ENCODE measurements at regions not wholly inside any gene's neighbourhood (a gene's known extent, or its start where the extent isn't known, plus 50 kb on each side); places are given as distances from the start of the nearest gene placed in this dataset.
A peak's percentile ranks its signal among the peaks of the same experiment; 100 is the strongest.

DNA sequence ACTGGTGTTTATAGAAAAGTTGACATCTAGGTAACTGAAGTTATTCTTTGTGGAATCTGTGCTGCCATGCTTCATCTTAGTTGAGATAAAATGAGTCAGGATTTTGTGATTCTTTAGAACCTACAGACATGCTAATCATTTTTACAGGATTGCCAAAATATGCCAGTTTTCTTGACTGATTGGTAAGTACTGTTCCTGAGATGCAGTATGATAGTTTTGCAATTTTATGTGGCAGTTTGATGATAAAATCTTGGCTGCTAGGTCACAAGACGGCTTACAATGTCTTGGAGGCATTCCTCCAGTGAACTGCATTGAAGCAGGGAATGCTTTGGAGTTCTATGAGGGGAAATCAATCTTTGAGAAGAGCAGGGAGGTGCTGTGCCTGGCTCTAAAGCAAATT lies 104.4 kb upstream of the ESX1 start:
- H3K4me1 ChIP-seq: no peaks in the 10 kb centered on the region
- peaks cover 3% of the 10 kb centered on the region for H3K27me3 Mint-ChIP-seq (ENCODE audit: insufficient read depth, low read depth)
- H3K9me3 Mint-ChIP-seq: peaks cover 5% of the 10 kb centered on the region
- no peaks in the 10 kb centered on the region for H3K36me3 Mint-ChIP-seq
- no peaks in the 10 kb centered on the region for H3K79me2 ChIP-seq (ENCODE audit: low read depth)
- H3K4me3 ChIP-seq: no peak overlapping the region
- no peak overlapping the region for H3K9ac ChIP-seq
- no peaks in the 10 kb centered on the region for H3K27me3 ChIP-seq
- no peaks in the 10 kb centered on the region for H3F3A ChIP-seq (ENCODE audit: low read depth)
- no peaks in the 10 kb centered on the region for H3K9me3 ChIP-seq (ENCODE audit: low read depth)
- H3K36me3 ChIP-seq: no peaks in the 10 kb centered on the region
- no peak overlapping the region for H3K27ac ChIP-seq
- TF ChIP-seq EZH2 (IDR thresholded peaks at IDR 0.05): no peak
- no peak overlapping the region for H2AFZ ChIP-seq (replicated peaks)
- H3K27ac Mint-ChIP-seq: no peak overlapping the region
- H3K4me2 ChIP-seq: no peak overlapping the region
- DNase-seq (ENCODE audit: low spot score): no peak
- H3K4me3 Mint-ChIP-seq: no peak overlapping the region
- no peaks in the 10 kb centered on the region for H4K20me1 ChIP-seq (ENCODE audit: low read depth)
- no peaks in the 10 kb centered on the region for H3K4me1 Mint-ChIP-seq

DNA sequence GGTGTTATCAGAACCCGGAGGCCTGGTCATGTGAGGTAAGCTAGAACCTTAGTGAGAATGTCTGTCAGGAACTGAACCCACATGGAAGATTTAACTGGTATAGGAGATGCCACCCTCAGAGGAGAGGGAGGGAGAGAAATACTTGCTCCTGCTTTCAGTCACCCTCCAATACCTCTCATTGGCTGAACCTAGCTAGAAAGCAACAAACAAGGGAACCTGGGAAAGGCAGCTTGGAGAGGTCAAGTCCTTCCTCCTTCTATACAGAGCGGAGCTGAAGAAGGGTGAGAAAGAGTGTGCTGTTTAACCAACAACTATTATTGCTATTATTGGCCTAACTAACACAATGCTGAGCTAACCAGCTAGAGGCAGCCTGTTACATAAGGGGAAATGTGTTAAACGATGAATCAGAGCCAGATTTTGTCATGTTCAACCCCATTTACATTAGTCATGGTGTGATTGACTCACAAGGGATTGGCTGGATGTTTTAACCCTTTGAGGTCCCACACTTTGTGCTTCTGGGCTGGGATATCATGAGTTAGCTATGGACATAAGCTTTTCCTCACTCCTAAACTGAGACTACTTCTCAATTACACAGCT lies 96.5 kb upstream of the ESX1 start:
- no peaks in the 10 kb centered on the region for H3K4me1 ChIP-seq
- Mint-ChIP-seq H3K27ac (no peak overlapping the region), H3K9me3 (no peaks in the 10 kb centered on the region), H3K4me1 (no peaks in the 10 kb centered on the region), H3K4me3 (no peak overlapping the region), H3K27me3 (ENCODE audit: insufficient read depth, low read depth) (no peaks in the 10 kb centered on the region), H3K36me3 (no peaks in the 10 kb centered on the region)
- H2AFZ ChIP-seq (replicated peaks): no peak overlapping the region
- H3K9ac ChIP-seq: no peak overlapping the region
- no peaks in the 10 kb centered on the region for H3K79me2 ChIP-seq (ENCODE audit: low read depth)
- no peaks in the 10 kb centered on the region for H3K36me3 ChIP-seq
- H3F3A ChIP-seq (ENCODE audit: low read depth): no peaks in the 10 kb centered on the region
- no peak overlapping the region for H3K4me2 ChIP-seq
- H3K4me3 ChIP-seq: no peak overlapping the region
- TF ChIP-seq, protein P1, sequence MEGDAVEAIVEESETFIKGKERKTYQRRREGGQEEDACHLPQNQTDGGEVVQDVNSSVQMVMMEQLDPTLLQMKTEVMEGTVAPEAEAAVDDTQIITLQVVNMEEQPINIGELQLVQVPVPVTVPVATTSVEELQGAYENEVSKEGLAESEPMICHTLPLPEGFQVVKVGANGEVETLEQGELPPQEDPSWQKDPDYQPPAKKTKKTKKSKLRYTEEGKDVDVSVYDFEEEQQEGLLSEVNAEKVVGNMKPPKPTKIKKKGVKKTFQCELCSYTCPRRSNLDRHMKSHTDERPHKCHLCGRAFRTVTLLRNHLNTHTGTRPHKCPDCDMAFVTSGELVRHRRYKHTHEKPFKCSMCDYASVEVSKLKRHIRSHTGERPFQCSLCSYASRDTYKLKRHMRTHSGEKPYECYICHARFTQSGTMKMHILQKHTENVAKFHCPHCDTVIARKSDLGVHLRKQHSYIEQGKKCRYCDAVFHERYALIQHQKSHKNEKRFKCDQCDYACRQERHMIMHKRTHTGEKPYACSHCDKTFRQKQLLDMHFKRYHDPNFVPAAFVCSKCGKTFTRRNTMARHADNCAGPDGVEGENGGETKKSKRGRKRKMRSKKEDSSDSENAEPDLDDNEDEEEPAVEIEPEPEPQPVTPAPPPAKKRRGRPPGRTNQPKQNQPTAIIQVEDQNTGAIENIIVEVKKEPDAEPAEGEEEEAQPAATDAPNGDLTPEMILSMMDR (IDR thresholded peaks at IDR 0.05): no peak
- TF ChIP-seq EZH2 (IDR thresholded peaks at IDR 0.05) (no peak), EZH2phosphoT487 (IDR thresholded peaks at IDR 0.05) (no peak)
- no peak for DNase-seq (ENCODE audit: low spot score)
- H4K20me1 ChIP-seq (ENCODE audit: low read depth): no peaks in the 10 kb centered on the region
- H3K27me3 ChIP-seq: no peaks in the 10 kb centered on the region
- no peaks in the 10 kb centered on the region for H3K9me3 ChIP-seq (ENCODE audit: low read depth)
- no peak overlapping the region for H3K27ac ChIP-seq

DNA sequence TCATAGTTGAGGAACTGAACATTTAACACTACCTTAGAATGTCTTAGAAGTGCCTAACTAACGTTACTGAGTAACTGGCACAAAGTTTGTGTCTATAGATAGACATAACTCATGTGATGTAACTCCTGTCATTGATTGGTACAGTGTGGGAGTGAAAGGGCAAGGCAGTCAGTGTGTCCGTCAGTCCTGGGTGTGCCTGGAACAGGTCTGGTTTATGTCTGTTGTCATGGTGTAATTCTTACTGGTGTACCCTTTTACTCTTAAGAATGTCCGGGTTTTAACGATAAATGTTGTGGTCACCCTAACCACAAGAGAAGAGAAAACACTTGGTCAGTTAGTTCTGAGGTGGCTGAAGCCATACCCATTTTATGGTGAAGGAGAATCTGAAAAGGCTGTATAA lies 93.1 kb upstream of the ESX1 start:
- no peak overlapping the region for H3K4me3 ChIP-seq
- TF ChIP-seq EZH2phosphoT487 (IDR thresholded peaks at IDR 0.05): no peak
- H3K27me3 Mint-ChIP-seq (ENCODE audit: insufficient read depth, low read depth): no peaks in the 10 kb centered on the region
- no peak overlapping the region for H3K4me3 Mint-ChIP-seq
- no peaks in the 10 kb centered on the region for H3K4me1 Mint-ChIP-seq
- no peaks in the 10 kb centered on the region for H3K27me3 ChIP-seq
- H3K79me2 ChIP-seq (ENCODE audit: low read depth): no peaks in the 10 kb centered on the region
- DNase-seq (ENCODE audit: low spot score): no peak
- no peaks in the 10 kb centered on the region for H3K36me3 ChIP-seq
- no peak overlapping the region for H2AFZ ChIP-seq (replicated peaks)
- no peaks in the 10 kb centered on the region for H3K4me1 ChIP-seq
- no peak overlapping the region for H3K9ac ChIP-seq
- no peaks in the 10 kb centered on the region for H3K36me3 Mint-ChIP-seq
- H3K9me3 Mint-ChIP-seq: no peaks in the 10 kb centered on the region
- H3K27ac ChIP-seq: no peak overlapping the region
- H3F3A ChIP-seq (ENCODE audit: low read depth): no peaks in the 10 kb centered on the region
- H4K20me1 ChIP-seq (ENCODE audit: low read depth): no peaks in the 10 kb centered on the region
- H3K27ac Mint-ChIP-seq: no peak overlapping the region
- H3K4me2 ChIP-seq: no peak overlapping the region
- H3K9me3 ChIP-seq (ENCODE audit: low read depth): peaks cover 3% of the 10 kb centered on the region

DNA sequence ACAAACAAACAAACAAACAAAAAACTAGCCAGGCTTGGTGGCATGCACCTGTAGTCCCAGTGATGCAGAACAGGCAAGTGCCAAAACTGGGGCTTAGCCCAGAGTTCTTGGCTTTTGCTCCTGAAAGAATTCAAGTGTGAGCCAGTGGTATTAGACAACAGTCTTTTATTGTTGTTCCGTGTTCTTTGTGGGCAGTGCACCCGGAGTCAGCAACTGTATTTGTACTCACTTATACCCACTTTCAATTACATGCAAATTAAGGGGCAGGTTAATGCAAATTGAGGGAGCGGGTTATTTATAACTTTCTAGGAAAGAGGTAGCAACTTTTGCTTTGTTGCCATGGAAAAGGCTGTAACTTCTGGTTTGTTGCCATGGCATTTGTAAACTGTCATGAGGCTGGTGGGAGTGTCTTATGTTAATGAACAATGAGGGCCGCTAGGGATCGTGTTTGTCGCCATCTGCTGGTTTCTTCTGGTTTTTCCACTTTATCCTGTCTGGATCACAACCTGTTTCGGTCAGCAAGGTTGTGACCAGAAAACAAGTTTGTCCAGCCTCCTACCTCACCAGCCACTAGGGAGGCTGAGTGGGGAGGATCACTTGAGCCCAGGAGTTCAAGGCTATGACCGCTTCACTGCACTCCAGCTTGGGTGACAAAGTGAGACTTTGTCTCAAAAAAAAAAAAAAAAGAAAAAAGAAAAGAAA lies 88.8 kb upstream of the ESX1 start:
- Histone ChIP-seq H3K36me3 (no peaks in the 10 kb centered on the region), H2AFZ (replicated peaks) (no peak overlapping the region), H3K79me2 (ENCODE audit: low read depth) (no peaks in the 10 kb centered on the region), H3F3A (ENCODE audit: low read depth) (no peaks in the 10 kb centered on the region), H3K27me3 (no peaks in the 10 kb centered on the region), H3K9ac (no peak overlapping the region), H4K20me1 (ENCODE audit: low read depth) (no peaks in the 10 kb centered on the region), H3K4me2 (no peak overlapping the region), H3K9me3 (ENCODE audit: low read depth) (peaks cover 3% of the 10 kb centered on the region), H3K27ac (no peak overlapping the region), H3K4me3 (no peak overlapping the region), H3K4me1 (no peaks in the 10 kb centered on the region)
- peaks cover 3% of the 10 kb centered on the region for H3K27me3 Mint-ChIP-seq (ENCODE audit: insufficient read depth, low read depth)
- H3K9me3 Mint-ChIP-seq: no peaks in the 10 kb centered on the region
- no peak overlapping the region for H3K27ac Mint-ChIP-seq
- H3K4me1 Mint-ChIP-seq: no peaks in the 10 kb centered on the region
- DNase-seq (ENCODE audit: low spot score): peak; percentile 62
- H3K4me3 Mint-ChIP-seq: no peak overlapping the region
- TF ChIP-seq EZH2 (IDR thresholded peaks at IDR 0.05): no peak
- TF ChIP-seq, protein P1 (IDR thresholded peaks at IDR 0.05): peak; percentile 56
- no peaks in the 10 kb centered on the region for H3K36me3 Mint-ChIP-seq
